ENCODE measurements at regions not wholly inside any gene's neighbourhood (a gene's known extent, or its start where the extent isn't known, plus 50 kb on each side); places are given as distances from the start of the nearest gene placed in this dataset.

GRCh38 chr13:104270731-104271130 is 1204.5 kb upstream of the SLC10A2 start (continued):
- TF ChIP-seq POLR2A (IDR thresholded peaks at IDR 0.05; ENCODE audit: borderline replicate concordance, extremely low read depth, insufficient read depth, insufficient read length) (no peak), ZNF274 (IDR thresholded peaks at IDR 0.05; ENCODE audit: low read depth, low read length) (no peak), RAD21 (IDR thresholded peaks at IDR 0.05; ENCODE audit: low read depth) (no peak), FOSL1 (IDR thresholded peaks at IDR 0.05; ENCODE audit: low read depth) (no peak), MAX (IDR thresholded peaks at IDR 0.05) (no peak), ZBTB33 (IDR thresholded peaks at IDR 0.05; ENCODE audit: extremely low read depth, insufficient replicate concordance, low read length) (no peak), EZH2phosphoT487 (IDR thresholded peaks at IDR 0.05; ENCODE audit: borderline replicate concordance) (no peak), ELF1 (IDR thresholded peaks at IDR 0.05; ENCODE audit: borderline replicate concordance, low read depth) (no peak), JUND (IDR thresholded peaks at IDR 0.05) (no peak)

GRCh38 chr13:104267206-104267811 is 1201.1 kb upstream of the SLC10A2 start:
- DNase-seq (ENCODE audit: low read depth, low spot score) (no peak), ATAC-seq (no peak)
- Histone ChIP-seq H3K4me2 (ENCODE audit: low read length) (no peak overlapping the region), H3K9me2 (ENCODE audit: insufficient read depth) (no peaks in the 10 kb centered on the region), H4K20me1 (ENCODE audit: insufficient read depth) (no peaks in the 10 kb centered on the region), H3K36me3 (ENCODE audit: control insufficient read depth in 1 of 2, insufficient read depth in 2 of 2, low read length in 2 of 2) (no peaks in the 10 kb centered on the region), H3K27ac (ENCODE audit: low read depth, low read length) (no peak overlapping the region), H3K27me3 (ENCODE audit: insufficient read depth, low read length) (no peaks in the 10 kb centered on the region), H3K4me1 (ENCODE audit: control insufficient read depth in 1 of 2, insufficient read depth in 2 of 2, low read length in 2 of 2) (no peaks in the 10 kb centered on the region), H3K4me3 (replicated peaks in 1 of 2; ENCODE audit: low read depth in 1 of 2, low read length in 2 of 2) (no peak overlapping the region), H3K79me2 (ENCODE audit: insufficient read depth, low read length) (no peaks in the 10 kb centered on the region), H2AFZ (ENCODE audit: low read depth, low read length, poor library complexity, severe bottlenecking) (no peak overlapping the region), H3K9ac (ENCODE audit: low read length) (no peak overlapping the region), H3K9me3 (ENCODE audit: control insufficient read depth in 1 of 2, insufficient read depth in 1 of 2, low read depth in 1 of 2, low read length in 2 of 2) (no peaks in the 10 kb centered on the region)
- intact Hi-C loops (cut with micrococcal nuclease), result no loop called here
- CTCF ChIA-PET, result no interaction called here
- POLR2A ChIA-PET, result no interaction called here
- TF ChIP-seq REST (IDR thresholded peaks at IDR 0.05; ENCODE audit: low read depth), result no peak
- BruUV-seq (replicated peaks), result no TSS peak
- RAD21 ChIA-PET (ENCODE audit: low non-redundant PET in 1 of 2, low total read pairs in 2 of 2, uncharacterized antibody in 2 of 2, unreplicated experiment in 2 of 2), result no interaction called here

All from HCT116 (cell line).